ENCODE measurements at regions not wholly inside any gene's neighbourhood (a gene's known extent, or its start where the extent isn't known, plus 50 kb on each side); places are given as distances from the start of the nearest gene placed in this dataset.

DNA sequence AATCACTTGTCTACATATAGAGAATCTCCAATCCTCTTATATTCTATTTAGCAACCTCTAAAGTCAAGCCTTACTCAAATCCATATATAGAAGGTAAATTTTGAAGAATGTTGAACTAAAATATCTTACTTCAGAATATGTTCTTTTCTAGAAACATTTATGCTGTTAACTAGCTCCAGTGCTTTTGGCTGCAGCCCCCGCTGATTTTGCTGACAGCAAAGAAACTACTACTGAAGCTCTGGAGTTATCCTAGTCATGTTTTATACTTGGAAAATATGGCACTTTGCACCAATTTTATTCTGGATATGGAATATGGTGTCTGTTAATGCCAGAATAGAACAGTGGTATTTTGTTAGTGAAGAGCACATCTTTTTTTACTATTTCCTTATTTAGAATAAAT is 212.4 kb upstream of the FSIP2 start:
- Mint-ChIP-seq H3K4me3 (no peak overlapping the region), H3K27ac (no peak overlapping the region), H3K4me1 (peaks cover 6 to 13% of the 10 kb centered on the region in 2 experiments; a peak in 2 of 4 replicates), H3K9me3 (peaks cover 5 to 16% of the 10 kb centered on the region in 2 experiments; a peak in 4 of 5 replicates), H3K27me3 (ENCODE audit: low read depth) (no peaks in the 10 kb centered on the region), H3K36me3 (ENCODE audit: insufficient read depth in 1 of 3, low read depth in 3 of 3) (peaks cover 9 to 11% (median 10%) of the 10 kb centered on the region in 3 experiments)
- H3K56ac ChIP-seq (ENCODE audit: insufficient read length, low read depth, low read length): no peak overlapping the region
- no peak overlapping the region for H3T11ph ChIP-seq (ENCODE audit: low read length)
- no peaks in the 10 kb centered on the region for H3K79me1 ChIP-seq (ENCODE audit: insufficient read depth, low read depth, low read length, poor library complexity, severe bottlenecking)
- H2BK20ac ChIP-seq (ENCODE audit: low read depth, low read length, poor library complexity, severe bottlenecking): no peak overlapping the region
- H3K14ac ChIP-seq (ENCODE audit: insufficient read depth, low read length): no peak overlapping the region
- H3K9me3 ChIP-seq (ENCODE audit: control insufficient read depth, low read depth, low read length): no peaks in the 10 kb centered on the region
- no peak overlapping the region for H2AFZ ChIP-seq (ENCODE audit: low read length)
- WGBS (ENCODE audit: extremely low coverage, insufficient read length, low lambda C conversion rate): no CpG with 5 or more reads among the region's 1 CpG
- no peak overlapping the region for H3K4me2 ChIP-seq (ENCODE audit: insufficient read depth, insufficient read length, low read length)
- H2BK15ac ChIP-seq (ENCODE audit: low read depth, low read length): no peak overlapping the region
- no peak overlapping the region for H4K8ac ChIP-seq (replicated peaks; ENCODE audit: insufficient read length, low read depth, low read length)
- no peak overlapping the region for H3K27ac ChIP-seq (ENCODE audit: insufficient read length, low read depth, low read length)
- H4K20me1 ChIP-seq (ENCODE audit: control insufficient read depth, insufficient read depth, insufficient read length): no peaks in the 10 kb centered on the region
- H3K4ac ChIP-seq (ENCODE audit: low read depth, low read length): no peak overlapping the region
- H3K79me2 ChIP-seq (ENCODE audit: insufficient read depth, low read length): no peaks in the 10 kb centered on the region
- DNase-seq: no peak
- no peak overlapping the region for H3K9ac ChIP-seq (ENCODE audit: extremely low read depth, insufficient read length, low read length)
- H3K23me2 ChIP-seq (ENCODE audit: insufficient read length, low read depth, low read length, poor library complexity, severe bottlenecking): no peaks in the 10 kb centered on the region
- no peak overlapping the region for H2AK5ac ChIP-seq (ENCODE audit: insufficient read length, low read length)
- no peak overlapping the region for H4K5ac ChIP-seq (ENCODE audit: insufficient read length, low read depth, low read length)
- H3K27me3 ChIP-seq (ENCODE audit: insufficient read depth, low read length): no peaks in the 10 kb centered on the region
- TF ChIP-seq, protein P1, sequence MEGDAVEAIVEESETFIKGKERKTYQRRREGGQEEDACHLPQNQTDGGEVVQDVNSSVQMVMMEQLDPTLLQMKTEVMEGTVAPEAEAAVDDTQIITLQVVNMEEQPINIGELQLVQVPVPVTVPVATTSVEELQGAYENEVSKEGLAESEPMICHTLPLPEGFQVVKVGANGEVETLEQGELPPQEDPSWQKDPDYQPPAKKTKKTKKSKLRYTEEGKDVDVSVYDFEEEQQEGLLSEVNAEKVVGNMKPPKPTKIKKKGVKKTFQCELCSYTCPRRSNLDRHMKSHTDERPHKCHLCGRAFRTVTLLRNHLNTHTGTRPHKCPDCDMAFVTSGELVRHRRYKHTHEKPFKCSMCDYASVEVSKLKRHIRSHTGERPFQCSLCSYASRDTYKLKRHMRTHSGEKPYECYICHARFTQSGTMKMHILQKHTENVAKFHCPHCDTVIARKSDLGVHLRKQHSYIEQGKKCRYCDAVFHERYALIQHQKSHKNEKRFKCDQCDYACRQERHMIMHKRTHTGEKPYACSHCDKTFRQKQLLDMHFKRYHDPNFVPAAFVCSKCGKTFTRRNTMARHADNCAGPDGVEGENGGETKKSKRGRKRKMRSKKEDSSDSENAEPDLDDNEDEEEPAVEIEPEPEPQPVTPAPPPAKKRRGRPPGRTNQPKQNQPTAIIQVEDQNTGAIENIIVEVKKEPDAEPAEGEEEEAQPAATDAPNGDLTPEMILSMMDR (conservative IDR thresholded peaks at IDR 0.05): no peak
- no peak overlapping the region for H2BK12ac ChIP-seq (ENCODE audit: insufficient read length, low read depth, low read length)
- H4K91ac ChIP-seq (ENCODE audit: insufficient read length, low read depth, low read length): no peak overlapping the region
- H3K18ac ChIP-seq (ENCODE audit: insufficient read length, low read depth, low read length): no peak overlapping the region
- H3K4me1 ChIP-seq (ENCODE audit: insufficient read depth, low read length): no peaks in the 10 kb centered on the region
- H2BK120ac ChIP-seq (ENCODE audit: low read depth, low read length, poor library complexity, severe bottlenecking): no peak overlapping the region
- no peak overlapping the region for H3K23ac ChIP-seq (ENCODE audit: insufficient read length, low read depth, low read length)
- no peak overlapping the region for H2BK5ac ChIP-seq (ENCODE audit: insufficient read length, low read length)

Data from H9 (cell line).